ENCODE measurements at regions not wholly inside any gene's neighbourhood (a gene's known extent, or its start where the extent isn't known, plus 50 kb on each side); places are given as distances from the start of the nearest gene placed in this dataset.

DNA sequence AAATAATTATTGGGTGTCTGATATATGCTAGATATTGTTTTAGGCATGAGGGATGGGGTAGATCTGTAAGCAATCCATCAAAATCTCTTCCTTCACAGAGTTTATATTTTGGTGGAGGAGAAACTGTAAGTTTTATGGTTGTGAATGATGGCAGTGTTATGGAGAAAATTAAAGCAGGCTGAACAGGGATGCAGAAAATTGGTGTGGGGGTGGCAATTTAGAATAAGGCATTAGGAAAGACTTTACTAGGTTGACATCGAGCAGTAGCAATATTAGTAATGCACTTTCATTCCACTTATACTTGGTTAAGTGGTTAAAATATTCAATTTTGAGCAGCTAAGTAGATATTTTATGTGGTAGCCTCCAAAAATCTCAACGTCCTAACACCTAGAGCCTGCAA, 261.1 kb upstream of the SNX7 start:
- H3K36me3 ChIP-seq (ENCODE audit: control insufficient read depth in 2 of 2, insufficient read depth in 2 of 2, low read length in 1 of 2), result no peaks in the 10 kb centered on the region

DNA sequence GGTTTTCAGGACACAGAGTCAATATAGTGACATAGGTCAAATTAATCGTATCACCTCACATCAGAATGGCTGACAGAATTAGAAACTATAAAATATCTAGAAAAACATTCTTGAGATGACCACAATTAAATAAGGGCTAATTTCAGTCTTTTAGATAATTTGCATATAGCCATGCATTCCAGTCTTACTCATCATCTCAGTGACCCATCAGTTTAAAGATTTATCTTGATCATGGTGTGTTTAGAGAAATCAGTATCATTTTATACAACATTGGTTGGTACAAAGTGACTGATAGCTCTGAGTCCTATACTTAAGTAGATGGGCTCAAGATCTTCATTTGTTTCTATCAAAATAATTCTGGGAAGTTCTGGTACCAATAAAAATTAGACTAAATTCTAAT, 262.3 kb upstream of the SNX7 start:
- Histone ChIP-seq H3K9ac (ENCODE audit: control insufficient read depth, insufficient read depth, low read length) (no peak overlapping the region), H3K4me2 (ENCODE audit: control insufficient read depth, insufficient read depth) (no peak overlapping the region), H3K36me3 (ENCODE audit: control insufficient read depth in 2 of 2, insufficient read depth in 2 of 2, low read length in 1 of 2) (no peaks in the 10 kb centered on the region), H3K79me2 (ENCODE audit: control insufficient read depth, insufficient read depth, low read length) (no peaks in the 10 kb centered on the region), H4K20me1 (ENCODE audit: control insufficient read depth, insufficient read depth) (no peaks in the 10 kb centered on the region), H2AFZ (ENCODE audit: control insufficient read depth, low read depth, low read length) (no peak overlapping the region), H3K9me3 (replicated peaks; ENCODE audit: control insufficient read depth, insufficient read depth, low read length) (no peaks in the 10 kb centered on the region), H3K27me3 (replicated peaks in 1 of 2; ENCODE audit: control insufficient read depth in 2 of 2, insufficient read depth in 2 of 2, low read length in 1 of 2) (no peaks in the 10 kb centered on the region), H3K4me1 (ENCODE audit: control insufficient read depth, insufficient read depth, low read length) (no peaks in the 10 kb centered on the region), H3K4me3 (no peak overlapping the region), H3K27ac (ENCODE audit: control insufficient read depth, insufficient read depth) (no peak overlapping the region)
- WGBS (ENCODE audit: insufficient coverage, insufficient replicate concordance, low lambda C conversion rate, missing lambda C conversion rate), result 31% methylated on average over 1 of the region's 1 CpG
- ChIA-PET SMC1A (ENCODE audit: uncharacterized antibody, unreplicated experiment) (no interaction called here), CTCF (no interaction called here), POLR2A (no interaction called here), RAD21 (ENCODE audit: unreplicated experiment) (no interaction called here)
- in situ Hi-C loops (cut with MboI), result no loop called here
- BruUV-seq (replicated peaks), result no TSS peak
- intact Hi-C loops (cut with micrococcal nuclease; ENCODE audit: unreplicated experiment), result no loop called here
- FAIRE-seq (peak; percentile 57), ATAC-seq (no peak), DNase-seq (ENCODE audit: low read depth, low spot score) (no peak)
- TF ChIP-seq, protein P1, sequence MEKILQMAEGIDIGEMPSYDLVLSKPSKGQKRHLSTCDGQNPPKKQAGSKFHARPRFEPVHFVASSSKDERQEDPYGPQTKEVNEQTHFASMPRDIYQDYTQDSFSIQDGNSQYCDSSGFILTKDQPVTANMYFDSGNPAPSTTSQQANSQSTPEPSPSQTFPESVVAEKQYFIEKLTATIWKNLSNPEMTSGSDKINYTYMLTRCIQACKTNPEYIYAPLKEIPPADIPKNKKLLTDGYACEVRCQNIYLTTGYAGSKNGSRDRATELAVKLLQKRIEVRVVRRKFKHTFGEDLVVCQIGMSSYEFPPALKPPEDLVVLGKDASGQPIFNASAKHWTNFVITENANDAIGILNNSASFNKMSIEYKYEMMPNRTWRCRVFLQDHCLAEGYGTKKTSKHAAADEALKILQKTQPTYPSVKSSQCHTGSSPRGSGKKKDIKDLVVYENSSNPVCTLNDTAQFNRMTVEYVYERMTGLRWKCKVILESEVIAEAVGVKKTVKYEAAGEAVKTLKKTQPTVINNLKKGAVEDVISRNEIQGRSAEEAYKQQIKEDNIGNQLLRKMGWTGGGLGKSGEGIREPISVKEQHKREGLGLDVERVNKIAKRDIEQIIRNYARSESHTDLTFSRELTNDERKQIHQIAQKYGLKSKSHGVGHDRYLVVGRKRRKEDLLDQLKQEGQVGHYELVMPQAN (conservative IDR thresholded peaks at IDR 0.05), result no peak
- TF ChIP-seq BCL11A (IDR thresholded peaks at IDR 0.05; ENCODE audit: low read depth, low read length) (no peak), IKZF2 (IDR thresholded peaks at IDR 0.05) (no peak), ZNF622 (IDR thresholded peaks at IDR 0.05) (no peak), DPF2 (IDR thresholded peaks at IDR 0.05) (no peak)
- TF ChIP-seq, protein P2, sequence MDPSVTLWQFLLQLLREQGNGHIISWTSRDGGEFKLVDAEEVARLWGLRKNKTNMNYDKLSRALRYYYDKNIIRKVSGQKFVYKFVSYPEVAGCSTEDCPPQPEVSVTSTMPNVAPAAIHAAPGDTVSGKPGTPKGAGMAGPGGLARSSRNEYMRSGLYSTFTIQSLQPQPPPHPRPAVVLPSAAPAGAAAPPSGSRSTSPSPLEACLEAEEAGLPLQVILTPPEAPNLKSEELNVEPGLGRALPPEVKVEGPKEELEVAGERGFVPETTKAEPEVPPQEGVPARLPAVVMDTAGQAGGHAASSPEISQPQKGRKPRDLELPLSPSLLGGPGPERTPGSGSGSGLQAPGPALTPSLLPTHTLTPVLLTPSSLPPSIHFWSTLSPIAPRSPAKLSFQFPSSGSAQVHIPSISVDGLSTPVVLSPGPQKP (IDR thresholded peaks at IDR 0.05; ENCODE audit: low read depth, low read length), result no peak
- TF ChIP-seq, protein P3, sequence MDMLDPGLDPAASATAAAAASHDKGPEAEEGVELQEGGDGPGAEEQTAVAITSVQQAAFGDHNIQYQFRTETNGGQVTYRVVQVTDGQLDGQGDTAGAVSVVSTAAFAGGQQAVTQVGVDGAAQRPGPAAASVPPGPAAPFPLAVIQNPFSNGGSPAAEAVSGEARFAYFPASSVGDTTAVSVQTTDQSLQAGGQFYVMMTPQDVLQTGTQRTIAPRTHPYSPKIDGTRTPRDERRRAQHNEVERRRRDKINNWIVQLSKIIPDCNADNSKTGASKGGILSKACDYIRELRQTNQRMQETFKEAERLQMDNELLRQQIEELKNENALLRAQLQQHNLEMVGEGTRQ (IDR thresholded peaks at IDR 0.05; ENCODE audit: borderline replicate concordance, low read depth, low read length), result no peak

More for the DNA sequence above, 261.1 kb upstream of the SNX7 start:
- ATAC-seq (no peak), FAIRE-seq (no peak), DNase-seq (ENCODE audit: low read depth, low spot score) (no peak)
- BruUV-seq (replicated peaks), result no TSS peak
- no peaks in the 10 kb centered on the region for H3K9me3 ChIP-seq (replicated peaks; ENCODE audit: control insufficient read depth, insufficient read depth, low read length)
- ChIA-PET CTCF (no interaction called here), POLR2A (no interaction called here), RAD21 (ENCODE audit: unreplicated experiment) (no interaction called here), SMC1A (ENCODE audit: uncharacterized antibody, unreplicated experiment) (no interaction called here)
- no peak overlapping the region for H3K27ac ChIP-seq (ENCODE audit: control insufficient read depth, insufficient read depth)
- 0% methylated on average over 2 of the region's 2 CpGs for WGBS (ENCODE audit: insufficient coverage, insufficient replicate concordance, low lambda C conversion rate, missing lambda C conversion rate)
- no peak overlapping the region for H3K4me3 ChIP-seq
- no peak overlapping the region for H3K9ac ChIP-seq (ENCODE audit: control insufficient read depth, insufficient read depth, low read length)
- in situ Hi-C loops (cut with MboI), result no loop called here
- intact Hi-C loops (cut with micrococcal nuclease; ENCODE audit: unreplicated experiment), result no loop called here
- no peak overlapping the region for H3K4me2 ChIP-seq (ENCODE audit: control insufficient read depth, insufficient read depth)
- no peaks in the 10 kb centered on the region for H4K20me1 ChIP-seq (ENCODE audit: control insufficient read depth, insufficient read depth)
- TF ChIP-seq NR2F1 (conservative IDR thresholded peaks at IDR 0.05), result no peak
- TF ChIP-seq YY1 (IDR thresholded peaks at IDR 0.05; ENCODE audit: low read depth, low read length), result no peak
- TF ChIP-seq BHLHE40 (IDR thresholded peaks at IDR 0.05; ENCODE audit: borderline replicate concordance in 1 of 2, low read depth in 2 of 2, low read length in 1 of 2), result no peak
- TF ChIP-seq WRNIP1 (IDR thresholded peaks at IDR 0.05; ENCODE audit: borderline replicate concordance, low read depth, low read length), result no peak
- TF ChIP-seq NFXL1 (IDR thresholded peaks at IDR 0.05; ENCODE audit: borderline replicate concordance), result no peak
- TF ChIP-seq, protein P4, sequence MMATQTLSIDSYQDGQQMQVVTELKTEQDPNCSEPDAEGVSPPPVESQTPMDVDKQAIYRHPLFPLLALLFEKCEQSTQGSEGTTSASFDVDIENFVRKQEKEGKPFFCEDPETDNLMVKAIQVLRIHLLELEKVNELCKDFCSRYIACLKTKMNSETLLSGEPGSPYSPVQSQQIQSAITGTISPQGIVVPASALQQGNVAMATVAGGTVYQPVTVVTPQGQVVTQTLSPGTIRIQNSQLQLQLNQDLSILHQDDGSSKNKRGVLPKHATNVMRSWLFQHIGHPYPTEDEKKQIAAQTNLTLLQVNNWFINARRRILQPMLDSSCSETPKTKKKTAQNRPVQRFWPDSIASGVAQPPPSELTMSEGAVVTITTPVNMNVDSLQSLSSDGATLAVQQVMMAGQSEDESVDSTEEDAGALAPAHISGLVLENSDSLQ (IDR thresholded peaks at IDR 0.05), result no peak
- TF ChIP-seq PML (IDR thresholded peaks at IDR 0.05; ENCODE audit: low read length), result no peak
- TF ChIP-seq TCF3 (IDR thresholded peaks at IDR 0.05; ENCODE audit: borderline replicate concordance, insufficient read depth, low read depth, low read length), result no peak
- TF ChIP-seq MTA3 (IDR thresholded peaks at IDR 0.05; ENCODE audit: borderline replicate concordance, low read length), result no peak
- no peak for TF ChIP-seq STAT1 (conservative IDR thresholded peaks at IDR 0.05)
- no peak for TF ChIP-seq RCOR1 (conservative IDR thresholded peaks at IDR 0.05; ENCODE audit: low read depth, low read length)
- no peak for TF ChIP-seq CBX3 (IDR thresholded peaks at IDR 0.05; ENCODE audit: borderline replicate concordance, low read depth)
- TF ChIP-seq CEBPB (IDR thresholded peaks at IDR 0.05; ENCODE audit: borderline replicate concordance in 1 of 2, low read depth in 2 of 2, low read length in 2 of 2), result no peak
- TF ChIP-seq RAD51 (IDR thresholded peaks at IDR 0.05), result no peak
- TF ChIP-seq RAD21 (IDR thresholded peaks at IDR 0.05; ENCODE audit: insufficient read depth, low read depth, low read length), result no peak
- TF ChIP-seq TARDBP (IDR thresholded peaks at IDR 0.05; ENCODE audit: borderline replicate concordance), result no peak
- no peaks in the 10 kb centered on the region for H3K27me3 ChIP-seq (replicated peaks in 1 of 2; ENCODE audit: control insufficient read depth in 2 of 2, insufficient read depth in 2 of 2, low read length in 1 of 2)
- no peaks in the 10 kb centered on the region for H3K79me2 ChIP-seq (ENCODE audit: control insufficient read depth, insufficient read depth, low read length)
- H2AFZ ChIP-seq (ENCODE audit: control insufficient read depth, low read depth, low read length), result no peak overlapping the region
- H3K4me1 ChIP-seq (ENCODE audit: control insufficient read depth, insufficient read depth, low read length), result no peaks in the 10 kb centered on the region

All from GM12878 (cell line).